Osteocyte (in vitro differentiated cells): ENCODE measurements at regions not wholly inside any gene's neighbourhood (a gene's known extent, or its start where the extent isn't known, plus 50 kb on each side); places are given as distances from the start of the nearest gene placed in this dataset.

ENCODE experiments used
- DNase-seq: peaks from one replicate; pipeline ENCODE4 v3.0.0; 2021; ENCODE audit warnings: mixed read lengths; ENCODE audit not compliant: unreplicated experiment; ENCODE audit errors: extremely low spot score
- H3K27ac Mint-ChIP-seq: one replicate; pipeline ENCODE4 v1.8.0; 2021; ENCODE audit warnings: mild to moderate bottlenecking, mixed read lengths; ENCODE audit not compliant: unreplicated experiment
- H3K27me3 Mint-ChIP-seq: one replicate; pipeline ENCODE4 v1.8.0; 2021; ENCODE audit warnings: mixed read lengths; ENCODE audit not compliant: unreplicated experiment
- H3K36me3 Mint-ChIP-seq: one replicate; pipeline ENCODE4 v1.8.0; 2021; ENCODE audit warnings: mixed read lengths; ENCODE audit not compliant: unreplicated experiment
- H3K4me1 Mint-ChIP-seq: one replicate; pipeline ENCODE4 v1.8.0; 2021; ENCODE audit warnings: mixed read lengths; ENCODE audit not compliant: unreplicated experiment
- H3K4me3 Mint-ChIP-seq: one replicate; pipeline ENCODE4 v1.8.0; 2021; ENCODE audit warnings: mild to moderate bottlenecking, moderate library complexity, mixed read lengths; ENCODE audit not compliant: unreplicated experiment
- H3K9me3 Mint-ChIP-seq: one replicate; pipeline ENCODE4 v1.8.0; 2021; ENCODE audit warnings: mixed read lengths; ENCODE audit not compliant: unreplicated experiment
- TF ChIP-seq, protein P1 (sequence below): fragments of 200-600 bp; sonication (generic); IDR thresholded peaks from 2 replicates; pipeline ENCODE4 v1.5.0; 2021; ENCODE audit warnings: antibody characterized with exemption, mild to moderate bottlenecking, moderate library complexity

DNA sequence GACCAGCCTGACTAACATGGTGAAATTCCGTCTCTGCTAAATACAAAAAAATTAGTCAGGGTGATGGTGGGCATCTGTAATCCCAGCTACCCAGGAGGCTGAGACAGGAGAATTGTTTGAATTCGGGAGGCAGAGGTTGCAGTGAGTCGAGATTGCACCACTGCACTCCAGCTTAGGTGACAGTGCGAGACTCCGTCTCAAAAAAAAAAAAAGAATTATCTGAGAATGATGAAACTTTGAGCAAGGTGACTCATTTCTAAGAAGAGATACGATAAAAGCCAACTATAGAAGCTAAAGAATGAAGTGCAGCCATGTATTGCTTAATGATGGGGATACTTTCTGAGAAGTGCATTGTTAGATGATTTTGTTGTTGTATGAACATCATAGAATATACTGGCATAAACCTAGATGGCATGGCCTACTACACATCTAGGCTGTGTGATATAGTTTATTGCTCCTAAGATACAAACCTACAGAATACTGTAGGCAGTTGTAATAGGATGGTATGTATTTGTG is 64.7 kb downstream of the SNRPE start:
- H3K4me3 Mint-ChIP-seq = no peak overlapping the region
- TF ChIP-seq, protein P1, sequence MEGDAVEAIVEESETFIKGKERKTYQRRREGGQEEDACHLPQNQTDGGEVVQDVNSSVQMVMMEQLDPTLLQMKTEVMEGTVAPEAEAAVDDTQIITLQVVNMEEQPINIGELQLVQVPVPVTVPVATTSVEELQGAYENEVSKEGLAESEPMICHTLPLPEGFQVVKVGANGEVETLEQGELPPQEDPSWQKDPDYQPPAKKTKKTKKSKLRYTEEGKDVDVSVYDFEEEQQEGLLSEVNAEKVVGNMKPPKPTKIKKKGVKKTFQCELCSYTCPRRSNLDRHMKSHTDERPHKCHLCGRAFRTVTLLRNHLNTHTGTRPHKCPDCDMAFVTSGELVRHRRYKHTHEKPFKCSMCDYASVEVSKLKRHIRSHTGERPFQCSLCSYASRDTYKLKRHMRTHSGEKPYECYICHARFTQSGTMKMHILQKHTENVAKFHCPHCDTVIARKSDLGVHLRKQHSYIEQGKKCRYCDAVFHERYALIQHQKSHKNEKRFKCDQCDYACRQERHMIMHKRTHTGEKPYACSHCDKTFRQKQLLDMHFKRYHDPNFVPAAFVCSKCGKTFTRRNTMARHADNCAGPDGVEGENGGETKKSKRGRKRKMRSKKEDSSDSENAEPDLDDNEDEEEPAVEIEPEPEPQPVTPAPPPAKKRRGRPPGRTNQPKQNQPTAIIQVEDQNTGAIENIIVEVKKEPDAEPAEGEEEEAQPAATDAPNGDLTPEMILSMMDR = no peak
- DNase-seq = no peak
- no peaks in the 10 kb centered on the region for H3K4me1 Mint-ChIP-seq
- no peaks in the 10 kb centered on the region for H3K36me3 Mint-ChIP-seq
- peaks cover 12% of the 10 kb centered on the region for H3K27me3 Mint-ChIP-seq
- no peaks in the 10 kb centered on the region for H3K9me3 Mint-ChIP-seq
- H3K27ac Mint-ChIP-seq = no peak overlapping the region

GRCh38 chr1:203929741-203930309 is 68.4 kb downstream of the SNRPE start:
- Mint-ChIP-seq H3K4me3 (no peak overlapping the region), H3K27me3 (peaks cover 14% of the 10 kb centered on the region), H3K4me1 (no peaks in the 10 kb centered on the region), H3K9me3 (no peaks in the 10 kb centered on the region), H3K27ac (no peak overlapping the region), H3K36me3 (no peaks in the 10 kb centered on the region)
- DNase-seq = no peak
- TF ChIP-seq, protein P1 = no peak

GRCh38 chr1:203930342-203930741 is 68.9 kb downstream of the SNRPE start:
- no peaks in the 10 kb centered on the region for H3K4me1 Mint-ChIP-seq
- H3K27me3 Mint-ChIP-seq = peaks cover 14% of the 10 kb centered on the region
- H3K4me3 Mint-ChIP-seq = no peak overlapping the region
- TF ChIP-seq, protein P1 = no peak
- H3K27ac Mint-ChIP-seq = no peak overlapping the region
- no peaks in the 10 kb centered on the region for H3K36me3 Mint-ChIP-seq
- H3K9me3 Mint-ChIP-seq = no peaks in the 10 kb centered on the region
- DNase-seq = no peak

DNA sequence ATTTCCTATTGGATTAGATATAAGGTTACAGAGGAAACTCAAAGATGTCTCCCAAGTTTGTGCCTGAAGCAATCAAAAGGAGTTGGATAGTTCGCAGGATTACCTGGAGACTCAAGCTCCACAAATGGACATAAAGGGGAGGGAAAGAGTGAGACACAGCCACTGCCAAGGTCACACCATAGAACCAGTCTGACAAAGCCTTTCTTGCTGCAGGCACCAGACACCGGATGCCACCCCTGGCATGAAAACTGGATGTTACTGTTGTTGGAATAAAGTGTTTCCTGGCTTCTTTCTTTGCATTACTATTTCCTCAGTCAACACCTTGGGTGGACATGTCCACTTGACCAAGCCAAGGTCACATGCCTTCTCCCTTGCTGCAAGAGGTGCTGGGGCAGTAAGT is 70.6 kb downstream of the SNRPE start:
- Mint-ChIP-seq H3K36me3 (no peaks in the 10 kb centered on the region), H3K4me3 (no peak overlapping the region), H3K9me3 (no peaks in the 10 kb centered on the region), H3K27me3 (peaks cover 22% of the 10 kb centered on the region), H3K4me1 (no peaks in the 10 kb centered on the region), H3K27ac (no peak overlapping the region)
- TF ChIP-seq, protein P1 = no peak
- DNase-seq = no peak

DNA sequence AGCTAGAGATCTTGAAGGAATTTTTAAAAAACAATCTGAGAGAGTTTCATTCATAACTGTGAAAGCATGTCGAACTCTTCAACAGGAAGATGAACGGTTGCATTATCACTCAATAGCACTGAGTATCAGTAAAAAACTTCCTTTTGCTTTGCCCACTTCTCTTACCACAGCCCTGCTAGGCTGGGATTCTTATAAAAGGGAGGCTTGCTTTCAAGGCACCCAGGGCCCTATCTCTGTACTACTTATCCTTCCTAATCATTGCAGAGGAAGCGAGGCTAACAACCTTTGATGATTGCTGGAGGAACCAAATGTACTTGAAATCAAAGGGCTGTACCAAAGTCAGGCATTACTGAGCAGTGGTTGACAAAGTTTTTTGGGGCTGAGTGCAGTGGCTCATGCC is 71.2 kb downstream of the SNRPE start:
- H3K36me3 Mint-ChIP-seq = no peaks in the 10 kb centered on the region
- no peaks in the 10 kb centered on the region for H3K9me3 Mint-ChIP-seq
- no peak overlapping the region for H3K27ac Mint-ChIP-seq
- peaks cover 22% of the 10 kb centered on the region for H3K27me3 Mint-ChIP-seq
- TF ChIP-seq, protein P1 = no peak
- H3K4me1 Mint-ChIP-seq = no peaks in the 10 kb centered on the region
- no peak overlapping the region for H3K4me3 Mint-ChIP-seq
- DNase-seq = no peak
